ENCODE measurements at regions not wholly inside any gene's neighbourhood (a gene's known extent, or its start where the extent isn't known, plus 50 kb on each side); places are given as distances from the start of the nearest gene placed in this dataset.

- WGBS: 79% methylated on average over 2 of the region's 2 CpGs
- H3K4me3 ChIP-seq (ENCODE audit: low read depth in 1 of 3, low read length in 3 of 3): no peak overlapping the region
- no peaks in the 10 kb centered on the region for H3K36me3 ChIP-seq (ENCODE audit: control insufficient read depth in 4 of 4, insufficient read depth in 3 of 4, low read depth in 1 of 4, low read length in 3 of 4)
- H3K9ac ChIP-seq (ENCODE audit: low read depth in 1 of 2, low read length in 2 of 2): no peak overlapping the region
- H3K27me3 ChIP-seq (ENCODE audit: control insufficient read depth in 4 of 4, insufficient read depth in 4 of 4, low read length in 3 of 4): peaks cover 0 to 6% (median 1%) of the 10 kb centered on the region in 4 donors
- H3K9me3 ChIP-seq (ENCODE audit: control insufficient read depth in 4 of 4, low read length in 3 of 4): no peaks in the 10 kb centered on the region
- H3K4me1 ChIP-seq (ENCODE audit: control insufficient read depth in 4 of 4, insufficient read depth in 4 of 4, low read length in 3 of 4): no peaks in the 10 kb centered on the region
- no peak overlapping the region for H3K27ac ChIP-seq (ENCODE audit: low read depth in 1 of 2, low read length in 2 of 2)
- no peak for TF ChIP-seq NR2F2 (IDR thresholded peaks at IDR 0.05)
- no peak for TF ChIP-seq REST (IDR thresholded peaks at IDR 0.05)
- no peak for TF ChIP-seq RXRA (IDR thresholded peaks at IDR 0.05)
- TF ChIP-seq TAF1 (conservative IDR thresholded peaks at IDR 0.05): no peak
- no peak for TF ChIP-seq MAX (IDR thresholded peaks at IDR 0.05)
- TF ChIP-seq RAD21 (IDR thresholded peaks at IDR 0.05): no peak
- TF ChIP-seq HNF4A (conservative IDR thresholded peaks at IDR 0.05): no peak
- no peak for TF ChIP-seq JUND (IDR thresholded peaks at IDR 0.05)
- TF ChIP-seq FOXA2 (IDR thresholded peaks at IDR 0.05): no peak
- TF ChIP-seq GABPA (IDR thresholded peaks at IDR 0.05 in 1 of 2, conservative IDR thresholded peaks at IDR 0.05 in 1 of 2): no peak
- TF ChIP-seq CTCF (IDR thresholded peaks at IDR 0.05; ENCODE audit: low read depth, low read length, missing input control): no peak
- TF ChIP-seq HNF4G (IDR thresholded peaks at IDR 0.05): no peak
- TF ChIP-seq EGR1 (IDR thresholded peaks at IDR 0.05; ENCODE audit: low read depth in 2 of 2): no peak
- TF ChIP-seq SP1 (IDR thresholded peaks at IDR 0.05): no peak
- no peak for TF ChIP-seq YY1 (IDR thresholded peaks at IDR 0.05)
- no peak for TF ChIP-seq FOXA1 (IDR thresholded peaks at IDR 0.05)
- no peak for TF ChIP-seq ZBTB33 (IDR thresholded peaks at IDR 0.05)
- TF ChIP-seq ATF3 (IDR thresholded peaks at IDR 0.05): no peak
- no peak for DNase-seq (ENCODE audit: low spot score)
Measured at GRCh38 chr15:62582580-62582979, 417.5 kb upstream of the C2CD4B start.

All from liver (tissue), 8 donors.